ENCODE measurements at regions not wholly inside any gene's neighbourhood (a gene's known extent, or its start where the extent isn't known, plus 50 kb on each side); places are given as distances from the start of the nearest gene placed in this dataset.
A peak's percentile ranks its signal among the peaks of the same experiment; 100 is the strongest.

GRCh38 chr4:120525106-120525505, 397.4 kb downstream of the PRDM5 start:
- DNase-seq (ENCODE audit: low read depth): no peak

GRCh38 chr4:120524237-120524636, 398.3 kb downstream of the PRDM5 start:
- no peak for DNase-seq (ENCODE audit: low read depth)

DNA sequence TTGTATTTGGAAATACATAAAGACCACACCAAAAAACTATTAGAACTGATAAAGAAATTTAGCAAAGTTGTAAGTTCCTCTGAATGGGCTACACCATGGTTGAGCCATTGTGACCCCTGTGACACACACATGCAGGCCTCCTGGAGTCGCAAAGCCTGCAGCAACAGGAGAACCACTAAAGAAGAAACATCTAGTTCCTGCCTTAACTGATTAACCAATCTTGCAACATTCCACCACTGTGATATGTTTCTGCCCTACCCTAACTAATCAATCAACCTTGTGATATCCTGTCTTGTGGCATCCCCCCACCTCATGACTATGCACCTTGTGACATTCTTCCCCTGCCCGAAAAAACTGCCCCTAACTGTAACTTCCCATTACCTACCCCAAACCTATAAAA, 401.8 kb downstream of the PRDM5 start:
- DNase-seq (ENCODE audit: low read depth): no peak

- peak; percentile 43 for DNase-seq (ENCODE audit: low read depth)
These were observed 404.6 kb downstream of the PRDM5 start for GRCh38 chr4:120517966-120518365.

- no peak for DNase-seq (ENCODE audit: low read depth)
These were observed 412.8 kb downstream of the PRDM5 start for GRCh38 chr4:120509719-120510118.

DNA sequence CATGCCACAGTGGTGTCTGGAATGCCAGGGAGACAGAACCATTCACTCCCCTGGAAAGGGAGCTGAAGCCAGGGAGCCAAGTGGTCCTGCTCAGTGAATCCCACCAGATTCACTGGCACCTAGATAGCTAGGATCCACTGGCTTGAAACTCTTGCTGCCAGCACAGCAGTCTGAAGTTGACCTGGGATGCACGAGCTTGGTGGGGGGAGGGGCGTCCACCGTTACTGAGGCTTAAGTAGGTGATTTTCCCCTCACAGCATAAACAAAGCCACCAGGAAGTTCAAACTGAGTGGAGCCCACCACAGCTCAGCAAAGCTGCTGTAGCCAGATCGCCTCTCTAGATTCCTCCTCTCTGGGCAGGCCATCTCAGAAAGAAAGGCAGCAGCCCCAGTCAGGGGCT, 413.3 kb downstream of the PRDM5 start:
- DNase-seq (ENCODE audit: low read depth): no peak

- DNase-seq (ENCODE audit: low read depth): no peak
These were observed 414.5 kb downstream of the PRDM5 start for GRCh38 chr4:120508036-120508435.

DNA sequence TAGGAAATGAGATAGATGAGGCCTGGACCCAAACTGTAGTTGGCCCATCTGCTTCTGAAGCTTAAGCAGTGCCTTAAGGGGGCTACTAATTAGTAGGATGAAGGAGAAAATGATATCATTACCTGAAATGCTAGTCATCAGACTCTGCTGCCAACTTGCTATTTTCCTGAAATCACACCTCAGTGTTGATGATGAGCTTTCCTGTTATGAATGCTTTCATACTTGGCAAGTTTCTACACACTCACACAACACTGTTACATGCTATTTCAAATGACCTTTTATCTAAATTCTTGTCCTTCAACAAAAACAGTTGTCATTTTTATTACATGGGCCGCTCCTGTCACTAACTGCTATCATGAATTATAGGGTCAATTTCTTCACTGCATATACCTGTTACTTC, 416.0 kb downstream of the PRDM5 start:
- DNase-seq (ENCODE audit: low read depth): no peak

- DNase-seq (ENCODE audit: low read depth): no peak
These were observed 423.8 kb downstream of the PRDM5 start for GRCh38 chr4:120498678-120499077.

- no peak for DNase-seq (ENCODE audit: low read depth)
These were observed 424.8 kb upstream of the MAD2L1 start for GRCh38 chr4:120491481-120491880.

DNA sequence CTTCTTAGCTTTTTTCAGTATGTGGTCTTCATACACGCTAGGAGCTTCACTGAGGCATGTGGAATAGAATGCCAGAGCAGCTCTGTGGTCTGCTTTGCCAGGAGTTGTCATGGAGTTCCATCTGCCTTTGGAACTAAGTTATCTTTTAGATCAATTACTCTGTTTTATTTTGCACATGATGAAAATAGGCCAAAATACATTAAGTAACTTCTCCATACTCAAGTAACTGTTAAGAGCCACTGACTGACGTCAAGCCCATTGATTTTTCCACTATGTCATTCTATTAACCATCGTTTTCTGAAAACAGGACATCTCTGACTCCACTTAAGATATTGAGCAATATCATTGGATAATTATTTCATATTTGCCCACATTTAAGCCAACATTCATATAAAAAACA, 415.1 kb upstream of the MAD2L1 start:
- DNase-seq (ENCODE audit: low read depth): no peak

- no peak for DNase-seq (ENCODE audit: low read depth)
These were observed 405.9 kb upstream of the MAD2L1 start for GRCh38 chr4:120472447-120473131.

GRCh38 chr4:120466429-120466828, 399.8 kb upstream of the MAD2L1 start:
- DNase-seq (ENCODE audit: low read depth): no peak

GRCh38 chr4:120454788-120455187, 388.1 kb upstream of the MAD2L1 start:
- DNase-seq (ENCODE audit: low read depth): no peak

- no peak for DNase-seq (ENCODE audit: low read depth)
These were observed 385.9 kb upstream of the MAD2L1 start for GRCh38 chr4:120452536-120452935.

- DNase-seq (ENCODE audit: low read depth): peak; percentile 8
These were observed 385.4 kb upstream of the MAD2L1 start for GRCh38 chr4:120452001-120452400.

DNA sequence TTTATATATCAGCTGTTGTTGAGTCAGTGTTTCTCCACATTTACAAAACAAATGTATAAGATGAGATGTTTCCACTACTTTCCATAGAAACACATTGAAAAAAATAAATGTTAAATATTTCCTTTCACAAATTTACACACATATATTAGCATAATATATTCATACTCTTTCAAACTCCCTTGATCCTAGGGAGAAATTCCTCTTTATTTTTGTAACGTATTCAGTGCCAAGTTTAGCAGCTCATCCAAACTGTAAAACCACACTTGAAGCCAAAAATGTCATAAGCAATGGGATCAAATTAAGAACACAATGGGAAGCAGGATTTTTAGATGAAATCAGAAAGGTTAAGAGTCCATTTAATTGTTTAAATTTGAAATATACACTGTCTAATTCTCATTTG, 381.1 kb upstream of the MAD2L1 start:
- DNase-seq (ENCODE audit: low read depth): no peak

DNA sequence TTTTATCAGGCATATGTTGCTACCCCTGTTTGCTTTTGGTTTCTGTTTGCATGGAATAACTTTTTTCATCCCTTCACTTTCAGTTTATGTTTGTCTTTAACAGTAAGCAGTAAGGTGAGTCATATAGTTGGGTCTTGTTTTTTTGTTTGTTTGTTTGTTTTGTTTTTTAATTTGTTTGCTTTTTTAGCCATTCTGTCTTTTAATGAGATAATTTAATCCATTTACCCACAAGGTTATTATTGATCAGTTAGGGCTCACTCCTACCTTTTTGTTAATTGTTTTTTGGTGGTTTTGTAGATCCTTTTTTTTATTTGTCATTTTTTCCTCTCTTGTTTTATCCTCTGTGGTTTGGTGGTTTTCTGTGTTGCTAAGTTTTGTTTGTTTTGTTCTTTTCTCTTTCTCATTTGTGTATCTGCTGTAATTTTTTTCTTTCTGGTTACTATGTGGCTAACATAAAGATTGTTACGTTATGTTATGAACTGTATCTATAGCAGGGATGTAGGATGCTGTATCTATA, 379.5 kb upstream of the MAD2L1 start:
- peak; percentile 8 for DNase-seq (ENCODE audit: low read depth)

DNA sequence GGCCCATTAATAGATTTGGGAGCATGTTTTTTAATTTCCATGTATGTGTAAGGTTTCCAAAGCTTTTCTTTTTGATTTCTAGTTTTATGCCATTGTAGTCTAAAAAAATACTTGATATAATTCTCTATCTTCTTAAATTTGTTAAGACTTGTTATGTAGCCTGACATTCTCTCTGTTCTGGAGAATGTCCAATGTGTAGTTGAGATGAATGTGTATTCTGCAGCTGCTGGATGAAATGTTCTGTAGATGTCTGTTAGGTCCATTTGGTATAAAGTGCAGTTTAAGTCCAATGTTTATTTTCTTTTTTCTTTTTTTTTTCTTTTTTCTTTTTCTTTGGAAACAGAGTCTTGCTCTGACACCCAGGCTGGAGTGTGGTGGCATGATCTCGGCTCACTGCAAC, 378.5 kb upstream of the MAD2L1 start:
- DNase-seq (ENCODE audit: low read depth): no peak

GRCh38 chr4:120443116-120443515, 376.5 kb upstream of the MAD2L1 start:
- DNase-seq (ENCODE audit: low read depth): peak; percentile 55

- no peak for DNase-seq (ENCODE audit: low read depth)
These were observed 374.1 kb upstream of the MAD2L1 start for GRCh38 chr4:120440730-120441129.

- DNase-seq (ENCODE audit: low read depth): no peak
These were observed 368.5 kb upstream of the MAD2L1 start for GRCh38 chr4:120435179-120435578.

- no peak for DNase-seq (ENCODE audit: low read depth)
These were observed 368.1 kb upstream of the MAD2L1 start for GRCh38 chr4:120434756-120435155.

GRCh38 chr4:120432301-120432860, 365.7 kb upstream of the MAD2L1 start:
- DNase-seq (ENCODE audit: low read depth): no peak
